ENCODE measurements at regions not wholly inside any gene's neighbourhood (a gene's known extent, or its start where the extent isn't known, plus 50 kb on each side); places are given as distances from the start of the nearest gene placed in this dataset.
"Not testable (repeated sequence)": the region's sequence is repeated elsewhere in the genome, so short reads cannot be mapped to it uniquely, and the experiment has no call there.

DNA sequence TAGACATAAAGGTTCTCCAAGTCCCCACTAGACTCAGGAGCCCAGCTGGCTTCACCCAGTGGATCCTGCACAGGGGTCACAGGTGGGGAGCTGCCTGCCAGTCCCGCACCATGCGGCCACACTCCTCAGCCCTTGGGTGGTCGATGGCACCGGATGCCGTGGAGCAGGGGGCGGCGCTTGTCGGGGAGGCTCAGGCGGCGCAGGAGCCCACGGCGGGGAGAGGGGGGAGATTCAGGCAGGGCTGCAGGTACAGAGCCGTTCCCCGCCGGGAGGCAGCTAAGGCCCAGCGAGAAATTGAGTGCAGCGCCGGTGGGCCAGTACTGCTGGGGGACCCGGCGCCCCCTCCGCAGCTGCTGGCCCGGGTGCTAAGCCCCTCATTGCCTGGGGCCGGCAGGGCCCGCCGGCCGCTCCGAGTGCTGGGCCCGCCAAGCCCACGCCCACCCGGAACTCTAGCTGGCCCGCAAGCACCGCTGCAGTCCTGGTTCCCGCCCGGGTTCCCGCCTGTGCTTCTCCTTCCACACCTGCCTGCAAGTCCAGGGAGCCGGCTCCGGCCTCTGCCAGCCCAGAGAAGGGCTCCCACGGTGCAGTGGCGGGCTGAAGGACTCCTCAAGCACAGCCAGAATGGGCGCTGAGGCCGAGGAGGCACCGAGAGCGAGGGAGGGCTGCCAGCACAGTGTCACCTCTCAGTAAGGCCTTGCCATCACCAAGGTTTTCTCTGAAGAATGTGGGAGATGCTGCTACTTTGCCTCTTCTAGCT lies 58.4 kb upstream of the PPP1R12A start:
- H3K9me3 ChIP-seq (ENCODE audit: control insufficient read depth, low read depth, low read length) = peaks cover 3% of the 10 kb centered on the region
- no peaks in the 10 kb centered on the region for H3K36me3 ChIP-seq (ENCODE audit: control insufficient read depth, insufficient read depth, low read length)
- no peaks in the 10 kb centered on the region for H3K27me3 ChIP-seq (ENCODE audit: control insufficient read depth, insufficient read depth, low read length)
- WGBS (ENCODE audit: insufficient coverage, low lambda C conversion rate) = no CpG with 5 or more reads among the region's 43 CpGs
- no peak for DNase-seq
- no peak overlapping the region for H3K27ac ChIP-seq (ENCODE audit: low read length)
- peaks cover 3% of the 10 kb centered on the region for H3K4me1 ChIP-seq (ENCODE audit: control insufficient read depth, insufficient read depth, low read length)
- no peak overlapping the region for H3K4me3 ChIP-seq (ENCODE audit: low read length)

DNA sequence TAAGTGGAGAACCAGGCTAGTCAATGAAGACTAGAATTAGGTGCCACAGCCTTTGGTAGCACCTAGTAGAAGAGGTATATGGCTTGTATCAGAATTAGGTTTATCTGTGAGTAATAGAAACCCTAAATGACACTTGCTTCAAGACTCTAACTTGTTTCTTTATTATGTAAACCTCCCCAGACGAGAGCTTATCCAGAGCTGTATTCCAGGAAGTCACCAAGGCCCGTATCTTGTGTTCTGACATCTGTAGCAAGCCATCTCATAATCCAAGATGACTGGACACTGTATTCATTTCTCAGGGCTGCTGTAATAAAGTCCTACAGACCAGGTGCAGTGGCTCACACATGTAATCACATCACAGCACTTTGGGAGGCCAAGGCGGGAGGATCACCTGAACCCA lies 56.7 kb upstream of the PPP1R12A start:
- H3K27ac ChIP-seq (ENCODE audit: low read length) = no peak overlapping the region
- WGBS (ENCODE audit: insufficient coverage, low lambda C conversion rate) = no CpG with 5 or more reads among the region's 3 CpGs
- peaks cover 3% of the 10 kb centered on the region for H3K9me3 ChIP-seq (ENCODE audit: control insufficient read depth, low read depth, low read length)
- H3K4me3 ChIP-seq (ENCODE audit: low read length) = no peak overlapping the region
- no peak for DNase-seq
- no peaks in the 10 kb centered on the region for H3K36me3 ChIP-seq (ENCODE audit: control insufficient read depth, insufficient read depth, low read length)
- no peaks in the 10 kb centered on the region for H3K27me3 ChIP-seq (ENCODE audit: control insufficient read depth, insufficient read depth, low read length)
- peaks cover 4% of the 10 kb centered on the region for H3K4me1 ChIP-seq (ENCODE audit: control insufficient read depth, insufficient read depth, low read length)

GRCh38 chr12:79990509-79991338 lies 55.8 kb upstream of the PPP1R12A start:
- not testable (repeated sequence) for H3K27ac ChIP-seq (ENCODE audit: low read length); DNase-seq; H3K4me1 ChIP-seq (ENCODE audit: control insufficient read depth, insufficient read depth, low read length); H3K27me3 ChIP-seq (ENCODE audit: control insufficient read depth, insufficient read depth, low read length); H3K36me3 ChIP-seq (ENCODE audit: control insufficient read depth, insufficient read depth, low read length); H3K9me3 ChIP-seq (ENCODE audit: control insufficient read depth, low read depth, low read length); H3K4me3 ChIP-seq (ENCODE audit: low read length)
- 80% methylated on average over 2 of the region's 10 CpGs for WGBS (ENCODE audit: insufficient coverage, low lambda C conversion rate)

DNA sequence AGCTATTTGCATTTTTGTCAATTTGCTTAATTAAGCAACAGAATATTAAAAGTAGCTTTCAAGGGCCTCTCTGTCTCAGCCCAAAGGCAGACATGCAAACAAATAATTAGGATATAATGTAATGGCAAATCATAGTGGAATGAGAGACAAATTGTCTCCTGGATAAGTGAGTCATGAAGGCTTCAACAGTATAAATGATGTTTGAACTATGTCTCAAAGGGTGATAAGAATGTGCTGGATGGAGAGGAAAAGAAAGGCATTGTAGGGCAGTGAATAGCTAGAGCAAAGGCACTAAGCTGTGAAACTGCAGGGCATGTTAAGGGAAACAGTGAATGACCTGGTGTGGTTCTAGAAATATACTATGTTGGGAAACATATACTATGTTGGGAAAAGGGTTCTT lies 53.5 kb upstream of the PPP1R12A start:
- Histone ChIP-seq H3K27me3 (ENCODE audit: control insufficient read depth, insufficient read depth, low read length) (no peaks in the 10 kb centered on the region), H3K4me1 (ENCODE audit: control insufficient read depth, insufficient read depth, low read length) (peaks cover 12% of the 10 kb centered on the region), H3K9me3 (ENCODE audit: control insufficient read depth, low read depth, low read length) (peaks cover 3% of the 10 kb centered on the region), H3K36me3 (ENCODE audit: control insufficient read depth, insufficient read depth, low read length) (no peaks in the 10 kb centered on the region), H3K4me3 (ENCODE audit: low read length) (no peak overlapping the region), H3K27ac (ENCODE audit: low read length) (no peak overlapping the region)
- peak in 1 of 2 donors; percentile 27 for DNase-seq

GRCh38 chr12:79987731-79988130 lies 52.8 kb upstream of the PPP1R12A start:
- no peaks in the 10 kb centered on the region for H3K9me3 ChIP-seq (ENCODE audit: control insufficient read depth, low read depth, low read length)
- no peak overlapping the region for H3K27ac ChIP-seq (ENCODE audit: low read length)
- WGBS (ENCODE audit: insufficient coverage, low lambda C conversion rate) = 92% methylated on average over 2 of the region's 2 CpGs
- peaks cover 12% of the 10 kb centered on the region for H3K4me1 ChIP-seq (ENCODE audit: control insufficient read depth, insufficient read depth, low read length)
- no peak overlapping the region for H3K4me3 ChIP-seq (ENCODE audit: low read length)
- DNase-seq = no peak
- no peaks in the 10 kb centered on the region for H3K36me3 ChIP-seq (ENCODE audit: control insufficient read depth, insufficient read depth, low read length)
- H3K27me3 ChIP-seq (ENCODE audit: control insufficient read depth, insufficient read depth, low read length) = no peaks in the 10 kb centered on the region

Measured in large intestine (tissue), 3 donors.